SK-N-SH (cell line): ENCODE measurements at regions not wholly inside any gene's neighbourhood (a gene's known extent, or its start where the extent isn't known, plus 50 kb on each side); places are given as distances from the start of the nearest gene placed in this dataset.

Source experiments
- CTCF ChIP-seq: fragments of 200-600 bp; sonication (generic); IDR thresholded peaks from 2 replicates; pipeline ENCODE4 v1.6.1; 2017; ENCODE audit warnings: antibody characterized with exemption, mild to moderate bottlenecking, moderate library complexity
- IRF3 ChIP-seq: fragments of 150-350 bp; IDR thresholded peaks from 2 replicates; pipeline ENCODE4 v1.6.1; 2016; ENCODE audit warnings: mild to moderate bottlenecking, low read depth, low read length
- POLR2AphosphoS5 ChIP-seq: IDR thresholded peaks from 2 replicates; pipeline ENCODE4 v1.6.1; 2012; ENCODE audit warnings: low read depth, low read length
- REST ChIP-seq: IDR thresholded peaks from 2 replicates; pipeline ENCODE4 v1.6.1; 2012; ENCODE audit warnings: mild to moderate bottlenecking, low read depth, low read length, moderate library complexity

- TF ChIP-seq CTCF (no peak), POLR2AphosphoS5 (no peak), IRF3 (no peak), REST (no peak)
These were observed 66.4 kb upstream of the ALDH1B1 start for GRCh38 chr9:38326122-38326521.
